ENCODE measurements at regions not wholly inside any gene's neighbourhood (a gene's known extent, or its start where the extent isn't known, plus 50 kb on each side); places are given as distances from the start of the nearest gene placed in this dataset.

GRCh38 chr18:40489301-40489700 is 1465.7 kb upstream of the PIK3C3 start:
- ATAC-seq (replicated peaks; ENCODE audit: extremely low read depth, poor library complexity, severe bottlenecking) (no peak), DNase-seq (ENCODE audit: low spot score in 2 of 2) (no peak)
- Mint-ChIP-seq H3K9me3 (peaks cover 22% of the 10 kb centered on the region), H3K36me3 (ENCODE audit: insufficient read depth) (no peaks in the 10 kb centered on the region), H3K4me1 (no peaks in the 10 kb centered on the region), H3K27ac (ENCODE audit: low read depth) (no peak overlapping the region), H3K27me3 (no peaks in the 10 kb centered on the region), H3K4me3 (no peak overlapping the region)

GRCh38 chr18:40485318-40485717 is 1469.7 kb upstream of the PIK3C3 start:
- H3K9me3 Mint-ChIP-seq, result peaks cover 20% of the 10 kb centered on the region
- ATAC-seq (replicated peaks; ENCODE audit: extremely low read depth, poor library complexity, severe bottlenecking) (no peak), DNase-seq (ENCODE audit: low spot score in 2 of 2) (no peak)
- H3K4me1 Mint-ChIP-seq, result no peaks in the 10 kb centered on the region
- H3K4me3 Mint-ChIP-seq, result no peak overlapping the region
- H3K27me3 Mint-ChIP-seq, result no peaks in the 10 kb centered on the region
- no peaks in the 10 kb centered on the region for H3K36me3 Mint-ChIP-seq (ENCODE audit: insufficient read depth)
- H3K27ac Mint-ChIP-seq (ENCODE audit: low read depth), result no peak overlapping the region

- no peak overlapping the region for H3K4me3 Mint-ChIP-seq
- H3K9me3 Mint-ChIP-seq, result peaks cover 33% of the 10 kb centered on the region
- no peak for DNase-seq (ENCODE audit: low spot score in 2 of 2)
- no peak overlapping the region for H3K27ac Mint-ChIP-seq (ENCODE audit: low read depth)
- no peaks in the 10 kb centered on the region for H3K4me1 Mint-ChIP-seq
- no peaks in the 10 kb centered on the region for H3K36me3 Mint-ChIP-seq (ENCODE audit: insufficient read depth)
- no peak for ATAC-seq (replicated peaks; ENCODE audit: extremely low read depth, poor library complexity, severe bottlenecking)
- no peaks in the 10 kb centered on the region for H3K27me3 Mint-ChIP-seq
Observed at GRCh38 chr18:40473221-40474029, 1481.6 kb upstream of the PIK3C3 start.

GRCh38 chr18:40470723-40471122 is 1484.3 kb upstream of the PIK3C3 start:
- Mint-ChIP-seq H3K4me3 (no peak overlapping the region), H3K27ac (ENCODE audit: low read depth) (no peak overlapping the region), H3K27me3 (no peaks in the 10 kb centered on the region), H3K36me3 (ENCODE audit: insufficient read depth) (no peaks in the 10 kb centered on the region), H3K9me3 (peaks cover 28% of the 10 kb centered on the region), H3K4me1 (no peaks in the 10 kb centered on the region)
- ATAC-seq (replicated peaks; ENCODE audit: extremely low read depth, poor library complexity, severe bottlenecking) (no peak), DNase-seq (ENCODE audit: low spot score in 2 of 2) (no peak)

- DNase-seq (ENCODE audit: low spot score in 2 of 2), result no peak
- Mint-ChIP-seq H3K27me3 (no peaks in the 10 kb centered on the region), H3K9me3 (peaks cover 24% of the 10 kb centered on the region), H3K4me1 (no peaks in the 10 kb centered on the region), H3K36me3 (ENCODE audit: insufficient read depth) (no peaks in the 10 kb centered on the region), H3K27ac (ENCODE audit: low read depth) (no peak overlapping the region), H3K4me3 (no peak overlapping the region)
- ATAC-seq (replicated peaks; ENCODE audit: extremely low read depth, poor library complexity, severe bottlenecking), result no peak
Observed at GRCh38 chr18:40469851-40470250, 1485.2 kb upstream of the PIK3C3 start.

- ATAC-seq (replicated peaks; ENCODE audit: extremely low read depth, poor library complexity, severe bottlenecking), result no peak
- Mint-ChIP-seq H3K27me3 (no peaks in the 10 kb centered on the region), H3K36me3 (ENCODE audit: insufficient read depth) (no peaks in the 10 kb centered on the region), H3K4me3 (no peak overlapping the region), H3K9me3 (peaks cover 23% of the 10 kb centered on the region), H3K4me1 (no peaks in the 10 kb centered on the region), H3K27ac (ENCODE audit: low read depth) (no peak overlapping the region)
- DNase-seq (ENCODE audit: low spot score in 2 of 2), result no peak
Observed at GRCh38 chr18:40469316-40469715, 1485.7 kb upstream of the PIK3C3 start.

GRCh38 chr18:40464032-40464431 is 1491.0 kb upstream of the PIK3C3 start:
- no peaks in the 10 kb centered on the region for H3K27me3 Mint-ChIP-seq
- H3K4me3 Mint-ChIP-seq, result no peak overlapping the region
- H3K4me1 Mint-ChIP-seq, result no peaks in the 10 kb centered on the region
- no peaks in the 10 kb centered on the region for H3K36me3 Mint-ChIP-seq (ENCODE audit: insufficient read depth)
- ATAC-seq (replicated peaks; ENCODE audit: extremely low read depth, poor library complexity, severe bottlenecking) (no peak), DNase-seq (ENCODE audit: low spot score in 2 of 2) (no peak)
- H3K27ac Mint-ChIP-seq (ENCODE audit: low read depth), result no peak overlapping the region
- peaks cover 6% of the 10 kb centered on the region for H3K9me3 Mint-ChIP-seq

- no peak for DNase-seq (ENCODE audit: low spot score in 2 of 2)
Observed at GRCh38 chr18:40453903-40454302, 1501.1 kb upstream of the PIK3C3 start.

GRCh38 chr18:40452599-40452998 is 1502.4 kb upstream of the PIK3C3 start:
- no peak overlapping the region for H3K4me3 Mint-ChIP-seq
- peaks cover 24% of the 10 kb centered on the region for H3K9me3 Mint-ChIP-seq
- H3K4me1 Mint-ChIP-seq, result no peaks in the 10 kb centered on the region
- no peak overlapping the region for H3K27ac Mint-ChIP-seq (ENCODE audit: low read depth)
- DNase-seq (ENCODE audit: low spot score in 2 of 2), result no peak
- ATAC-seq (replicated peaks; ENCODE audit: extremely low read depth, poor library complexity, severe bottlenecking), result no peak
- peaks cover 2% of the 10 kb centered on the region for H3K36me3 Mint-ChIP-seq (ENCODE audit: insufficient read depth)
- no peaks in the 10 kb centered on the region for H3K27me3 Mint-ChIP-seq

More at GRCh38 chr18:40453903-40454302, 1501.1 kb upstream of the PIK3C3 start:
- Mint-ChIP-seq H3K9me3 (peaks cover 33% of the 10 kb centered on the region), H3K27me3 (no peaks in the 10 kb centered on the region), H3K27ac (ENCODE audit: low read depth) (no peak overlapping the region), H3K36me3 (ENCODE audit: insufficient read depth) (peaks cover 2% of the 10 kb centered on the region), H3K4me3 (no peak overlapping the region), H3K4me1 (no peaks in the 10 kb centered on the region)
- ATAC-seq (replicated peaks; ENCODE audit: extremely low read depth, poor library complexity, severe bottlenecking), result no peak

GRCh38 chr18:40450751-40451150 is 1504.3 kb upstream of the PIK3C3 start:
- H3K9me3 Mint-ChIP-seq, result peaks cover 22% of the 10 kb centered on the region
- H3K4me1 Mint-ChIP-seq, result no peaks in the 10 kb centered on the region
- peaks cover 2% of the 10 kb centered on the region for H3K36me3 Mint-ChIP-seq (ENCODE audit: insufficient read depth)
- no peak for ATAC-seq (replicated peaks; ENCODE audit: extremely low read depth, poor library complexity, severe bottlenecking)
- H3K4me3 Mint-ChIP-seq, result no peak overlapping the region
- H3K27ac Mint-ChIP-seq (ENCODE audit: low read depth), result no peak overlapping the region
- no peaks in the 10 kb centered on the region for H3K27me3 Mint-ChIP-seq
- no peak for DNase-seq (ENCODE audit: low spot score in 2 of 2)

- Mint-ChIP-seq H3K27ac (ENCODE audit: low read depth) (no peak overlapping the region), H3K36me3 (ENCODE audit: insufficient read depth) (no peaks in the 10 kb centered on the region), H3K9me3 (peaks cover 19% of the 10 kb centered on the region), H3K27me3 (no peaks in the 10 kb centered on the region), H3K4me1 (no peaks in the 10 kb centered on the region), H3K4me3 (no peak overlapping the region)
- ATAC-seq (replicated peaks; ENCODE audit: extremely low read depth, poor library complexity, severe bottlenecking) (no peak), DNase-seq (ENCODE audit: low spot score in 2 of 2) (no peak)
Observed at GRCh38 chr18:40447820-40448219, 1507.2 kb upstream of the PIK3C3 start.

GRCh38 chr18:40440088-40440487 is 1514.9 kb upstream of the PIK3C3 start:
- Mint-ChIP-seq H3K27ac (ENCODE audit: low read depth) (no peak overlapping the region), H3K4me3 (no peak overlapping the region), H3K4me1 (no peaks in the 10 kb centered on the region), H3K27me3 (no peaks in the 10 kb centered on the region), H3K36me3 (ENCODE audit: insufficient read depth) (no peaks in the 10 kb centered on the region), H3K9me3 (peaks cover 14% of the 10 kb centered on the region)
- ATAC-seq (replicated peaks; ENCODE audit: extremely low read depth, poor library complexity, severe bottlenecking) (no peak), DNase-seq (ENCODE audit: low spot score in 2 of 2) (no peak)

- no peaks in the 10 kb centered on the region for H3K4me1 Mint-ChIP-seq
- no peak for DNase-seq (ENCODE audit: low spot score in 2 of 2)
- H3K27ac Mint-ChIP-seq (ENCODE audit: low read depth), result no peak overlapping the region
- H3K4me3 Mint-ChIP-seq, result no peak overlapping the region
- H3K27me3 Mint-ChIP-seq, result no peaks in the 10 kb centered on the region
- no peaks in the 10 kb centered on the region for H3K36me3 Mint-ChIP-seq (ENCODE audit: insufficient read depth)
- ATAC-seq (replicated peaks; ENCODE audit: extremely low read depth, poor library complexity, severe bottlenecking), result no peak
- peaks cover 4% of the 10 kb centered on the region for H3K9me3 Mint-ChIP-seq
Observed at GRCh38 chr18:40437517-40437916, 1517.5 kb upstream of the PIK3C3 start.

All from central memory CD8-positive, alpha-beta T cell (primary cell).